Nephron progenitor cell (in vitro differentiated cells): ENCODE measurements at regions not wholly inside any gene's neighbourhood (a gene's known extent, or its start where the extent isn't known, plus 50 kb on each side); places are given as distances from the start of the nearest gene placed in this dataset.

Source experiments
- DNase-seq: peaks from one replicate; pipeline ENCODE4 v3.0.0; 2021
- H3K27ac Mint-ChIP-seq: 2 replicates; pipeline ENCODE4 v1.8.0; 2021; ENCODE audit warnings: mild to moderate bottlenecking, moderate library complexity, mixed read lengths
- H3K27me3 Mint-ChIP-seq: 2 replicates; pipeline ENCODE4 v1.8.0; 2021; ENCODE audit warnings: mild to moderate bottlenecking, low read depth, mixed read lengths; ENCODE audit not compliant: poor library complexity
- H3K36me3 Mint-ChIP-seq: 2 replicates; pipeline ENCODE4 v1.8.0; 2021; ENCODE audit warnings: low read depth, mixed read lengths
- H3K4me1 Mint-ChIP-seq: 2 replicates; pipeline ENCODE4 v1.8.0; 2021; ENCODE audit warnings: mixed read lengths
- H3K4me3 Mint-ChIP-seq: 2 replicates; pipeline ENCODE4 v1.8.0; 2021; ENCODE audit warnings: mild to moderate bottlenecking, moderate library complexity, mixed read lengths
- H3K9me3 Mint-ChIP-seq: 2 replicates; pipeline ENCODE4 v1.8.0; 2021; ENCODE audit warnings: mild to moderate bottlenecking, moderate library complexity, mixed read lengths
- TF ChIP-seq, protein P1 (sequence below): fragments of 200-600 bp; sonication (generic); IDR thresholded peaks from 2 replicates; pipeline ENCODE4 v1.5.0; 2021; ENCODE audit warnings: antibody characterized with exemption

DNA sequence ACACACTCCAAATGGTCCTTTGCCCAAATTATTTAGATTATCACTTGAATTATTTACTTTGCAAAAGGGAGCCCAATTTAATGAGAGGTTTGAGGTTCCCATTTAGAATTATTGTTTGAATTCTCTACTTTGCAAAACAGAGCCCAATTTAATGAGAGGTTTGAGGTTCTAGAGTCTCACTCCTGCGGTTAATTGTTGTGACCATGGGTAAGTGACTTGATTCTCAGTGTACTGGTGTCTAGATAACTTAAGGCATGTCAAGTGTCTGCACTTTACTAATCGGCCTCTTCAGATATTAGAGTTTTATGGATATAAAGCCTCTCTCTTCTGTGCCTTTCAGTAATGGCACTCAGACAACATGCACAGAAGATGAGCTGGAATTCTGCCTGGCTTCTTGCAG is 67.5 kb downstream of the YIPF5 start:
- no peaks in the 10 kb centered on the region for H3K27me3 Mint-ChIP-seq
- H3K9me3 Mint-ChIP-seq: no peaks in the 10 kb centered on the region
- H3K36me3 Mint-ChIP-seq: no peaks in the 10 kb centered on the region
- no peak overlapping the region for H3K4me3 Mint-ChIP-seq
- H3K27ac Mint-ChIP-seq: no peak overlapping the region
- no peaks in the 10 kb centered on the region for H3K4me1 Mint-ChIP-seq
- TF ChIP-seq, protein P1, sequence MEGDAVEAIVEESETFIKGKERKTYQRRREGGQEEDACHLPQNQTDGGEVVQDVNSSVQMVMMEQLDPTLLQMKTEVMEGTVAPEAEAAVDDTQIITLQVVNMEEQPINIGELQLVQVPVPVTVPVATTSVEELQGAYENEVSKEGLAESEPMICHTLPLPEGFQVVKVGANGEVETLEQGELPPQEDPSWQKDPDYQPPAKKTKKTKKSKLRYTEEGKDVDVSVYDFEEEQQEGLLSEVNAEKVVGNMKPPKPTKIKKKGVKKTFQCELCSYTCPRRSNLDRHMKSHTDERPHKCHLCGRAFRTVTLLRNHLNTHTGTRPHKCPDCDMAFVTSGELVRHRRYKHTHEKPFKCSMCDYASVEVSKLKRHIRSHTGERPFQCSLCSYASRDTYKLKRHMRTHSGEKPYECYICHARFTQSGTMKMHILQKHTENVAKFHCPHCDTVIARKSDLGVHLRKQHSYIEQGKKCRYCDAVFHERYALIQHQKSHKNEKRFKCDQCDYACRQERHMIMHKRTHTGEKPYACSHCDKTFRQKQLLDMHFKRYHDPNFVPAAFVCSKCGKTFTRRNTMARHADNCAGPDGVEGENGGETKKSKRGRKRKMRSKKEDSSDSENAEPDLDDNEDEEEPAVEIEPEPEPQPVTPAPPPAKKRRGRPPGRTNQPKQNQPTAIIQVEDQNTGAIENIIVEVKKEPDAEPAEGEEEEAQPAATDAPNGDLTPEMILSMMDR: no peak
- no peak for DNase-seq

DNA sequence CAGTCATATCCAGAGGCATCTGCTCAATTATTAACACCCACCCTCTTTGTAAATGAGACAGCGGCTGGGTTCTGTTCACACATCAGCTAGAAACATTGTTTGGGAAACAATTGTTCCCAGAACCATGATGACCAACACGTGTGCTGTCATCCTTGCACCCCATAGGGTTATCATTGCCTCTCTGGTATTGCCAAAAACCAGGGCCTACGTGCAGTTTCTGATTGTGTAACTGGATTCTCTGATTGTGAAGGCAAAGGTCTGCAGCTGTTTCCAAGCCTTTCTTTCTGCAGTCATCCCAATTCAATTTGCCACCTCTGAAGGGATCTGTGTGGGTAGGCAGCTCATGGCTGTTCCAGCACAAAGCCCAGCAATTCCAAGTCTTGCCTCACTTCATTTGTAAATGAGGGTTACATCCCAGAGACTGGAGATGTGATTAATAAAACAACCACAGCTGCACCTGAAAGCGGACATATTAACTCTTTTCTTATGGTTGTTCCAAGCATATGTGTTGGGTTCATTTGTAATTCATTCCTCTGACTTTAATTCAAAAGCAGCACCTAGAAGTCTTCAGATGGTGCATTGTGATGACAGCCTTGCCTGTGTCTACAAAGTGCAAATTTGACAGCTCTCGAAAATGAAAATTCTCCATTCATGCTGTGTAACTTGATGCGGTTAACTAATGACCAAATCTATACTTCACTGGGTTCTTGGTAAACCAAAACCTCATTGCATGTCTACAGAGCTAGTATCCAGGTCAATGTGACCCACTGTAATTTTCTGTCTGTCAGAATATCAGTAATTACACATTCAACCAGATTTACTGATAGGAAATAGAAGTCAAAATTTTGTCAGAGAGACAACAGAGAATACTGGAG is 66.6 kb downstream of the YIPF5 start:
- DNase-seq: no peak
- no peaks in the 10 kb centered on the region for H3K9me3 Mint-ChIP-seq
- TF ChIP-seq, protein P1: no peak
- no peak overlapping the region for H3K27ac Mint-ChIP-seq
- H3K36me3 Mint-ChIP-seq: no peaks in the 10 kb centered on the region
- H3K4me3 Mint-ChIP-seq: no peak overlapping the region
- no peaks in the 10 kb centered on the region for H3K27me3 Mint-ChIP-seq
- no peaks in the 10 kb centered on the region for H3K4me1 Mint-ChIP-seq

DNA sequence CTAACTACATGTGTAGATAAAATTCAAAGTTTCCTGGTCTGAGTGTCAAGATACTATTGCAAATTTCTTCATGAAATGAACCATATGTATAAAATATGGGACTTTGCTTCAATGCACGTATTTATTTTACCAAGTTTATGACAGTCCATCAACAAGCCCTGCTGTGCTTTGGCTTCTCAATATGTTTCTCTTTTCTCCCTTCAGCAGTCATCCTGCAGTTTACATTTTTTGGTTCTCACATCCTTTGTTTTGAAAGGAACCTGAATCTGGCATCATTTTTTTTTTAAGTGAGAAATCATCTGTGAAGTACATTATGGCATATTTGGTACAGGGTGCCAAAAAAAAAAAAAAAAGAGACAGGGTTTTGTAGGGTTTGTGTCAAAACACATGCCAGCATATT is 65.1 kb downstream of the YIPF5 start:
- Mint-ChIP-seq H3K4me3 (no peak overlapping the region), H3K9me3 (no peaks in the 10 kb centered on the region), H3K27me3 (no peaks in the 10 kb centered on the region), H3K4me1 (no peaks in the 10 kb centered on the region), H3K36me3 (no peaks in the 10 kb centered on the region), H3K27ac (no peak overlapping the region)
- TF ChIP-seq, protein P1: no peak
- DNase-seq: no peak

DNA sequence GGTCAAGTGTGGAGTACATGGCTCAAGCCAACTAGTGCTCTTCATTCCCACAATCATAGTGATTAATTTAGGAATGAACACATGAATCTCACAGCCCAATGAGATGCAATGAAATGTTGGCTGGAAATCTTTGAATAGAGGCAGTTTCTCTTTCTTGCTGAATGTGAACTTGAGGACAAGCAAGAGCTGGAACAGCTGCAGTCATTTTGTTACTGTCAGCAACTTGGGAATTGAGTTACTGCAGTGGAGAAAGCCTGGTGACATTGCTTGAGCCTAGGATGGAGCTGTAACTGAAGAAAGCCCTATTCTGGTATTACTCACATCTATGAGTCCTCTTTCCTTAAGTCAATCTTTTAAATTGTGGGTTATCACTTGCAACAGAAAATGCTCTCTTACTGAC is 62.3 kb downstream of the YIPF5 start:
- H3K4me3 Mint-ChIP-seq: no peak overlapping the region
- TF ChIP-seq, protein P1: no peak
- no peaks in the 10 kb centered on the region for H3K36me3 Mint-ChIP-seq
- no peak overlapping the region for H3K27ac Mint-ChIP-seq
- H3K27me3 Mint-ChIP-seq: no peaks in the 10 kb centered on the region
- H3K4me1 Mint-ChIP-seq: no peaks in the 10 kb centered on the region
- H3K9me3 Mint-ChIP-seq: peaks cover 14% of the 10 kb centered on the region
- DNase-seq: no peak
